H1 (cell line): ENCODE measurements at regions not wholly inside any gene's neighbourhood (a gene's known extent, or its start where the extent isn't known, plus 50 kb on each side); places are given as distances from the start of the nearest gene placed in this dataset.

Experiments used
- CTCF ChIA-PET: fragments of 300-600 bp; sonication (Branson Sonifier 250); formaldehyde crosslinking; loops from one replicate; lab custom pipeline; 2021; ENCODE audit not compliant: partially characterized antibody; lab: Charles Lee
- POLR2A ChIA-PET: fragments of 300-600 bp; sonication (Branson Sonifier 250); formaldehyde crosslinking; loops from one replicate; lab custom pipeline; 2021; ENCODE audit warnings: inconsistent platforms; ENCODE audit not compliant: partially characterized antibody; lab: Charles Lee
- DNase-seq, 2 experiments: peaks; one replicate each; pipeline versions ENCODE4 v3.0.0 to v3.0.0-alpha.2; 2010 to 2022; ENCODE audit warnings: low spot score in 2 of 2, low read depth in 1 of 2, mixed read lengths in 1 of 2
- FAIRE-seq: peaks from 2 replicates; lab custom pipeline; 2011; peaks lifted over from hg19 to GRCh38; lab: Jason Lieb, UNC
- H2AFZ ChIP-seq: 2 replicates; pipeline ENCODE4 v1.8.1; 2012; ENCODE audit warnings: low read length, inconsistent platforms
- H2AK5ac ChIP-seq: 2 replicates; pipeline ENCODE4 v1.6.1; 2013; ENCODE audit warnings: low read depth, low read length
- H2BK120ac ChIP-seq: replicated peaks from 2 replicates; pipeline ENCODE3; 2013; ENCODE audit warnings: low read depth, low read length, inconsistent platforms
- H2BK12ac ChIP-seq: 2 replicates; pipeline ENCODE4 v1.6.1; 2013; ENCODE audit warnings: low read depth, low read length
- H2BK15ac ChIP-seq: 2 replicates; pipeline ENCODE4 v1.6.1; 2013; ENCODE audit warnings: low read length
- H2BK20ac ChIP-seq: 2 replicates; pipeline ENCODE4 v1.6.1; 2013; ENCODE audit warnings: low read length
- H2BK5ac ChIP-seq: 2 replicates; pipeline ENCODE4 v1.6.1; 2013; ENCODE audit warnings: low read depth, low read length
- H3K14ac ChIP-seq: 2 replicates; pipeline ENCODE4 v1.6.1; 2013; ENCODE audit warnings: inconsistent platforms; ENCODE audit not compliant: insufficient read length
- H3K18ac ChIP-seq: 2 replicates; pipeline ENCODE4 v1.6.1; 2013; ENCODE audit warnings: low read length; ENCODE audit errors: extremely low read depth
- H3K23ac ChIP-seq: 2 replicates; pipeline ENCODE4 v1.6.1; 2013; ENCODE audit warnings: inconsistent platforms; ENCODE audit not compliant: insufficient read length
- H3K23me2 ChIP-seq: 2 replicates; pipeline ENCODE4 v1.6.1; 2013; ENCODE audit warnings: low read depth, low read length
- H3K27ac ChIP-seq: 2 replicates; pipeline ENCODE4 v1.6.1; 2011; ENCODE audit warnings: low read depth, low read length, inconsistent platforms
- H3K27me3 ChIP-seq, 4 experiments: replicated peaks in 1 of 4; 1 replicate in 1 of 4; 2 replicates in 3 of 4; pipeline versions ENCODE4 v1.6.1 to v1.8.1; 2011 to 2013; ENCODE audit warnings: low read length in 3 of 4, mild to moderate bottlenecking in 3 of 4, inconsistent platforms in 2 of 4, mixed read lengths in 2 of 4, moderate library complexity in 1 of 4; ENCODE audit not compliant: control insufficient read depth in 3 of 4, insufficient read depth in 3 of 4; ENCODE audit errors: extremely low read depth in 1 of 4
- H3K36me3 ChIP-seq, 4 experiments: 2 replicates each; pipeline versions ENCODE4 v1.6.1 to v1.8.1; 2011 to 2013; ENCODE audit warnings: mild to moderate bottlenecking in 4 of 4, low read length in 3 of 4, moderate library complexity in 2 of 4, control low read depth in 1 of 4, inconsistent platforms in 1 of 4; ENCODE audit not compliant: insufficient read depth in 4 of 4, control insufficient read depth in 2 of 4
- H3K4ac ChIP-seq: replicated peaks from 2 replicates; pipeline ENCODE3; 2013; ENCODE audit warnings: low read length, low read depth, mixed read lengths, inconsistent platforms; ENCODE audit not compliant: insufficient read length
- H3K4me1 ChIP-seq, 4 experiments: replicated peaks in 1 of 4; 1 replicate in 1 of 4; 2 replicates in 3 of 4; pipeline versions ENCODE4 v1.6.1 to v1.8.1; 2011 to 2013; ENCODE audit warnings: low read length in 3 of 4, inconsistent platforms in 2 of 4, mixed read lengths in 1 of 4; ENCODE audit not compliant: insufficient read depth in 4 of 4, control insufficient read depth in 3 of 4
- H3K4me2 ChIP-seq, 2 experiments: 2 replicates each; pipeline versions ENCODE4 v1.6.1 to v1.8.1; 2011 to 2013; ENCODE audit warnings: low read depth in 2 of 2, low read length in 2 of 2, control low read depth in 1 of 2, inconsistent platforms in 1 of 2, mild to moderate bottlenecking in 1 of 2; ENCODE audit not compliant: insufficient read depth in 1 of 2
- H3K4me3 ChIP-seq, 4 experiments: fragments of 200-600, 300-600 bp in 1 of 4; sonication (generic), shearing (Covaris generic), sonication (Bioruptor Twin) in 1 of 4; 2 replicates each; pipeline versions ENCODE4 v1.5.1 to v1.8.1; 2011 to 2016; ENCODE audit warnings: low read length in 4 of 4, low read depth in 3 of 4, control low read depth in 2 of 4, inconsistent platforms in 2 of 4, mild to moderate bottlenecking in 2 of 4, mixed read lengths in 1 of 4, moderate library complexity in 1 of 4; ENCODE audit not compliant: insufficient read depth in 2 of 4; ENCODE audit errors: extremely low read depth in 1 of 4
- H3K56ac ChIP-seq: replicated peaks from 2 replicates; pipeline ENCODE3; 2013; ENCODE audit warnings: low read depth, mild to moderate bottlenecking, mixed read lengths, low read length, inconsistent platforms; ENCODE audit not compliant: insufficient read length
- H3K79me1 ChIP-seq: 2 replicates; pipeline ENCODE4 v1.6.1; 2013; ENCODE audit warnings: low read depth, low read length, control low read depth
- H3K79me2 ChIP-seq, 2 experiments: 2 replicates each; pipeline versions ENCODE4 v1.6.1 to v1.8.1; 2012 to 2013; ENCODE audit warnings: low read length in 2 of 2, mild to moderate bottlenecking in 2 of 2, inconsistent platforms in 1 of 2; ENCODE audit not compliant: insufficient read depth in 2 of 2, control insufficient read depth in 1 of 2
- H3K9ac ChIP-seq, 4 experiments: replicated peaks in 1 of 4; 1 replicate in 1 of 4; 2 replicates in 3 of 4; pipeline versions ENCODE4 v1.6.1 to v1.8.1; 2011 to 2013; ENCODE audit warnings: low read depth in 3 of 4, low read length in 3 of 4, control low read depth in 2 of 4, mild to moderate bottlenecking in 2 of 4, moderate library complexity in 2 of 4, inconsistent platforms in 1 of 4; ENCODE audit errors: extremely low read depth in 1 of 4
- H3K9me3 ChIP-seq, 2 experiments: 2 replicates each; pipeline versions ENCODE4 v1.6.1 to v1.8.1; 2012 to 2013; ENCODE audit warnings: mild to moderate bottlenecking in 2 of 2, moderate library complexity in 2 of 2, control low read depth in 1 of 2, inconsistent platforms in 1 of 2, low read depth in 1 of 2, low read length in 1 of 2, mixed read lengths in 1 of 2; ENCODE audit not compliant: insufficient read depth in 2 of 2
- H4K20me1 ChIP-seq, 2 experiments: replicated peaks in 1 of 2; 2 replicates each; pipeline versions ENCODE3 to v1.8.1; 2011 to 2013; ENCODE audit warnings: inconsistent platforms in 2 of 2, low read length in 2 of 2, mild to moderate bottlenecking in 1 of 2; ENCODE audit not compliant: insufficient read depth in 2 of 2, control insufficient read depth in 1 of 2
- H4K5ac ChIP-seq: 2 replicates; pipeline ENCODE4 v1.6.1; 2013; ENCODE audit warnings: low read length, low read depth, mixed read lengths, inconsistent platforms; ENCODE audit not compliant: insufficient read length
- H4K8ac ChIP-seq: 2 replicates; pipeline ENCODE4 v1.8.0; 2013; ENCODE audit warnings: mild to moderate bottlenecking, moderate library complexity, low read length, inconsistent platforms; ENCODE audit not compliant: insufficient read depth; ENCODE audit errors: extremely low read depth
- H4K91ac ChIP-seq: replicated peaks from 2 replicates; pipeline ENCODE3; 2013; ENCODE audit warnings: low read length, mixed read lengths, inconsistent platforms; ENCODE audit not compliant: insufficient read length
- CHD1 ChIP-seq: IDR thresholded peaks from 2 replicates; pipeline ENCODE4 v1.6.1; 2012; ENCODE audit warnings: low read depth, low read length, improper control_type of control experiment
- TAF7 ChIP-seq: optimal IDR thresholded peaks from 2 replicates; pipeline ENCODE3; 2011; ENCODE audit warnings: low read depth, mild to moderate bottlenecking, inconsistent platforms, low read length, moderate library complexity, borderline replicate concordance
- WGBS, 2 experiments: shearing (Covaris generic) in 1 of 2; methylation state at CpG; one replicate each; pipeline versions ENCODE4 v1.1.6 to v1.1.7; 2013 to 2015; ENCODE audit warnings: low lambda C conversion rate in 2 of 2, mixed read lengths in 2 of 2, inconsistent platforms in 1 of 2, low coverage in 1 of 2, missing lambda C conversion rate in 1 of 2; ENCODE audit not compliant: insufficient replicate concordance in 2 of 2, insufficient coverage in 1 of 2, insufficient read length in 1 of 2; ENCODE audit errors: extremely low coverage in 1 of 2, missing lambda C conversion rate in 1 of 2; 5-methylcytosine and 5-hydroxymethylcytosine counted together

- H2BK20ac ChIP-seq, result no peak overlapping the region
- H3K79me2 ChIP-seq, result no peaks in the 10 kb centered on the region
- H2BK12ac ChIP-seq, result no peak overlapping the region
- H3K4me1 ChIP-seq, result no peaks in the 10 kb centered on the region
- H3K9ac ChIP-seq, result no peak overlapping the region
- TF ChIP-seq CHD1 (no peak), TAF7 (no peak)
- H3K23ac ChIP-seq, result no peak overlapping the region
- H3K23me2 ChIP-seq, result no peaks in the 10 kb centered on the region
- H3K27ac ChIP-seq, result no peak overlapping the region
- ChIA-PET CTCF (interaction anchor here (0.9 to 1.1 kb wide), 2 partner anchors 13 to 626 kb away, joined by 3 read pairs; no protein-coding TSS in a partner anchor), POLR2A (no interaction called here)
- H2BK15ac ChIP-seq, result no peak overlapping the region
- no peak overlapping the region for H3K4me2 ChIP-seq
- H3K79me1 ChIP-seq, result no peaks in the 10 kb centered on the region
- H3K4ac ChIP-seq, result no peak overlapping the region
- H3K27me3 ChIP-seq, result no peaks in the 10 kb centered on the region
- no peaks in the 10 kb centered on the region for H4K20me1 ChIP-seq
- H3K56ac ChIP-seq, result no peak overlapping the region
- no peak overlapping the region for H3K18ac ChIP-seq
- WGBS, 2 experiments, result 83% methylated on average over 2 of the region's 2 CpGs; no CpG with 5 or more reads in 1 of the 2 experiments
- no peak overlapping the region for H4K8ac ChIP-seq
- no peaks in the 10 kb centered on the region for H3K36me3 ChIP-seq
- H3K14ac ChIP-seq, result no peak overlapping the region
- H4K91ac ChIP-seq, result no peak overlapping the region
- H3K4me3 ChIP-seq, result no peak overlapping the region
- H2BK120ac ChIP-seq, result no peak overlapping the region
- no peak overlapping the region for H2BK5ac ChIP-seq
- H2AK5ac ChIP-seq, result no peak overlapping the region
- no peak overlapping the region for H2AFZ ChIP-seq
- H4K5ac ChIP-seq, result no peak overlapping the region
- H3K9me3 ChIP-seq, result no peaks in the 10 kb centered on the region
- FAIRE-seq (no peak), DNase-seq (no peak)
Observed at GRCh38 chr2:228675091-228675490, 493.6 kb upstream of the SPHKAP start.
